Activated CD4-positive, alpha-beta T cell treated with anti-CD3 and anti-CD28 coated beads, Interleukin-2, amount 50 U/mL, for 4 hours (primary cell): ENCODE measurements at regions not wholly inside any gene's neighbourhood (a gene's known extent, or its start where the extent isn't known, plus 50 kb on each side); places are given as distances from the start of the nearest gene placed in this dataset.
"Not testable (repeated sequence)": the region's sequence is repeated elsewhere in the genome, so short reads cannot be mapped to it uniquely, and the experiment has no call there.

Experiments
- DNase-seq, 2 experiments: peaks; one replicate each; pipeline ENCODE4 v3.0.0-alpha.2; 2020

DNA sequence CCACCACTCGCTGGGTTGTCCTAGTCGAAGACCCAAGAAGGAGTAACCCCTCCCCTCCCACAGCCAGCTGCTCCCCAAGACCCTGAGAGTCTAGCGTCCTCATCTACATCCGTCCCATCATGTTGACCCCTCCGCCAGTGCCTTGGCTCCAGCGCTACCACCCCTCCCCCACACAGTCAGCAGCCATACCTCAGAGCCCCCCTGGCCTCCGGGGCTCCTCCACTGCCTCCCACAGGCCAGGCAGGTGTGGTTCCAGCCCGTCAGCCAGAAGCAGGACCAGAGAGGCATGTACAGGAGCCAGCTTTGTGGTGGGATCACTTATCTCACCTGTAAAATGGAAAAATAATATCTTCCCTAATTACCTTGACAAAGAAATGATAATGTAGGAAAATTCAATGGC lies 51.5 kb upstream of the PHF21B start:
- DNase-seq, result no peak

DNA sequence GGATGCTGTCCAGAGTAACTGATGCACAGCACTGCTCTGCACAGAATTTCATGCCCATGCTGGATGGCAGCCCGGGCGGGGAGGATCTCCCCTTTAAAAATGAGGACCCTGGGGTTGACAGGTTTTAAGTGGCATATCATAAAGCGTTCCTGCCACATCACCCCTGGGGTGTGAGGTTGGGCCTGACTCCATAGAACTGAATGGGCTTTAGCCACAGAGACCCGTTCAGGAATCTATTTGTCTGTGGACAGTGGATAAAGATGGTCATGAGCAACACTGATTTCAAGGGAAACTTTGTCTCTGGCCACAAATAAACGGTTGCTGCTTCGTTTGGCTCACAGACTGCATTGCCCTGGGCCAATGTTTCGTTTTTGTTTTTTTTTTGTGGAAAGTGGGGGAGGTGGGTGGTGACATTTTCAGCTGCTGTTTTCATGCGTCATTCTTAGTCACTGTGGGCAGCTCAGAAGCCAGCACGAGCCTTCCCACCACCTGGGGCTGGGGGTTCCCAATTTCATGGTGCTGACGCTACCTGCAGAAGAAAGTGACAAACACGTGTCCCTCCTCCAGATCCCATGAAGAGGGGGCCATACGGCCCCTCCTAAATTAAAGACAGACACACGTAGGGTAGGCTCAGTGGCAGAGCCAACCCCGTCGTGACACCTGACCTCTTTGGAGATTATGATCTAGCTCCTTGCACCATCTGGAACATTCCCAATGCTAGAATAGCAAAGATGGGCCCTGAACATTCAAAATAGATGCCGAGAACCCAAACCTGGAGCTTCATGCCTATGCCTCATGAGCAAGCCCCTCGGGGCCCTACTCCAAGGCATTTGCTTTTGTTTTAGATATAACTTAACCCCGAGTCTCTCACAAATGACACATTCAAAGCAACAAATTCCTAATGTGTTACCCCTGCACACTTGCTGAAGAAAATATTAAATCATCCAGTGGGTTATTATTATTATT lies 54.8 kb upstream of the PHF21B start:
- peak; percentile 9 to 13 for DNase-seq

DNA sequence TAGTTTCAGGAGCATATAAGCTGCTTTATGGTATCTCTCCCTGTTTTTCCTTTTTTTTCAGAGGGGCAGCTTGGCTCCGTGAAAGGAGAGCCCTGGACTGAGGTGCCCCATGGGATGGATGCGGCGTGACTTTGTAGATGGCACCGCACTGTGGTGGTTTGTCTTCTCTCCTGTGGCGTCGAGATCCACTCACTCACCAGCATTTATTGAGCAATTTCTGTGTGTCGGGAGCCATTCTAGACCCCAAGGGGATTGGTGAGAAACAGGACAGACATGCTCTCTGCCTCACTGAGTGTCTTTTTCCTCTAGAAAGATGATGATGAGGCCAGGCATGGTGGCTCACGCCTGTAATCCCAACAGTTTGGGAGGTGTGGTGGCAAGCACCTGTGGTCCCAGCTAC lies 55.9 kb upstream of the PHF21B start:
- DNase-seq, result no peak

DNA sequence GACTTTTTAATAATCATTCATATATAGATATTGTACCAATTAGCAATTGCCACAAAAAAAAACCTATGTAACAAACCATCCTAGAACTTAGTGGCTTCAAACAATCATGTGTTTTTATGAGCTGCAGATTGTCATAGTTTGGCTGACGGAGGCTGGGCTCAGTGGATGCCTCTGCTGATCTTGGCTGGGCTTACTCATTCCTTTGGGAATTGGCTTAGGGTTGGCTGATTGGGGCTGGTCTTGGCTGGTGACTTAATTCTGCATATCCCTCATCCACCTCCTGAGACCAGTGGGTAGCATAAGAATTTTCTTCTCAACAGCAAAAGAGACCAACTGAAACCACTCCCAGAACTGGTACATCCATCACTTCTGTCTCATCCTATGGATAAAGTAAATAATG lies 57.9 kb upstream of the PHF21B start:
- no peak for DNase-seq

DNA sequence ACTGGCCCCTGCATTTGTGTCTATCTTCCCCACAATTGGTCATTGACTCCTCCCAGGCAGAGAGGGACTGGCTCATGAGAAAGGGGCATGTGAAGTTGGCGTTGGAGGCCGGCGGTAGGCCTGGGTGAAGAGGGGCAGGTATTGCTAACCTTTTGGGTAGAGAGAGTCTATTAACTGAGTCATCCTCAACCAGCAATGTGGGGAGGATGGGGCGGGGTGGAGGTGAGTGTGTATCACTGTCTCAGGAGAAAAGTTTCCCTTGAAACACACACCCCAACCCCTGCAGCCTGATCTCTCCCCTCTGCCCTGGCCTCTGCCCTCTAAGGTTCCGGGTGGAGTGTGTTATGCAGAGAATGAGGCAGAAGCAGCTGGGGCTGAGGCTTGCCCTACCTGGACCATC lies 60.1 kb upstream of the PHF21B start:
- DNase-seq, result no peak

DNA sequence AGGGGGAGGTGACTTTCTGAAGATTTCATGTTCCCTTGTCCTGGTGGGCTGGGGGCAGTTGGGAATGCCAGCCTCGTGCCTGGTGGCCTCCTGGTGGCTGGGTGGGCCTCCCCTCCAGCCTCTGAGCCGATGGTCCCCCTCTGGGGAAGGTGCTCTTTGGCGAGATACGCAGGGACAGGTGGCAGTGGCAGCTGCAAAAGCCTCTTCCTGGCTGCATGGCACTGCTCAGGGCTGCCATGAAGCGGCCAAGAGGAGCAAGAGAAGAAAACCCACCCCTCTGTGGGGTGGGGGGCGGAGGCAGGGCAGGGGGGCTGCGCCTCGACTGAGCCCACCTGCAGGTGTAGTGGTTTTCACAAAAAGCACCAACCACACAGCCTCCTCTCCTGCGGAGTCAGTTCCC lies 61.8 kb upstream of the PHF21B start:
- no peak for DNase-seq

DNA sequence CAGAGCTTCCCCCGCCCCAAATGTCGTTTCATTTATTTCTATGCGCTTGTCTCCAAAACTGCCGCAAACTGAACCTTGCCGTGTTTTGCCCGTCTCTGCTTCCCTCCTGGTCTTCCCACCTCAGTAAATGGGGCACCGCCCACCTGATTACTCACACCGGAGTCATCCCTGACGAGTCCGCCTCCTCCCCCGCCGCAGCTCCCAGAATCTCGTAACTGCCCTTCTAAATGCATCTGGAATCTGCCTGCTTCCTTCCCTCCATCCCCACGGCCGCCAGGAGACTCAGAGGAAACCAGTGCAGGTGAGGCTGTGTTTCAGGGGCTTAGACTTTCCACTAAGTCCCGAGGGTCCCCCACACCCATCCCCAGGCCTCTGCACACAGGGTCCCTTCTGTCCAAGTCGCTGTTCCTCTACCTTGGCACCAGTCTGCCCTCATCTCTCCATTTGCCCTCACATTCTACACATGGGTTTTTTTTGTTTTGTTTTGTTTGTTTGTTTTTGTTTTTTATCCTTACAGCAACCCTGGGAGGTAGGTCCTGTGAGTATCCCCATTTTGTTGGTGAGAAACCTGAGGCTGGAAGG lies 62.6 kb upstream of the PHF21B start:
- DNase-seq, result no peak

DNA sequence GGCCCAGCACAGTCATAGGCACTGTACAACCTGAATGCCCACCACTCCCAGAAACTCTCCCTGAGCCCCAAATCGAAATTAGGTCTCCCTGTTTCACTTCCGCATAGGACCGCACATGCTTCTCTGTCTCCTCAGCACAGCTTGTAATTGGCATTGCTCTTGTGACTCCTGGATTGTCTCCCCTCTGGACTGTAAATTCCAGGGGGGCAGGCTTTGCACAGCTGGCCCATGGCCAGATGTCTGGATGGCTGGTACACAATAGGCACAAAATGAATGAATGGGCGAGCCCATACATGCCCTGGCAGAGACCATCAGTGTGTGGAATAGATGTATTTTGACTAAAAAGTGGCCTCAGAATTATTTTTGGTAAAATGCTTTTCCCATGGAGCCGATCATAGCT lies 63.3 kb upstream of the PHF21B start:
- no peak for DNase-seq

DNA sequence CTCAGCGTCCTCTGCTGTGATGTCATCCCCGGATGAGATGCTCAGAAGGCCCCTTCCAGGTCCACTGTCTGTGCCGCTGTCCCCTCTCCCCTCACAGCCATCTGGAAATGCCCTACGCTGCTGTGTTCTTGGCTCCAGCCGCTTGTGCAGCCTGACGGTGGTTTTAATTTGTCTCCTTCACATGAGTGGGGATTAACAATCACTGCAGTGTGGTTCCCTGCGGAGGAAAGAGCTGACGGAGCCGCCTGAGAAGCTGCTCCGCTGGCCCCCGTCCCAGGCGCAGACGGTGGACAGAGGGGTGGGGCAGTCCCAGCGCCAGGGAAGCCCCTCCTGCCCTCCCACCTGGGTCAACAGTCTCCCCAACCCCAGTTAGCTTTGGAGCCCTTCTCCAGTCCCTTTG lies 67.5 kb upstream of the PHF21B start:
- no peak for DNase-seq

DNA sequence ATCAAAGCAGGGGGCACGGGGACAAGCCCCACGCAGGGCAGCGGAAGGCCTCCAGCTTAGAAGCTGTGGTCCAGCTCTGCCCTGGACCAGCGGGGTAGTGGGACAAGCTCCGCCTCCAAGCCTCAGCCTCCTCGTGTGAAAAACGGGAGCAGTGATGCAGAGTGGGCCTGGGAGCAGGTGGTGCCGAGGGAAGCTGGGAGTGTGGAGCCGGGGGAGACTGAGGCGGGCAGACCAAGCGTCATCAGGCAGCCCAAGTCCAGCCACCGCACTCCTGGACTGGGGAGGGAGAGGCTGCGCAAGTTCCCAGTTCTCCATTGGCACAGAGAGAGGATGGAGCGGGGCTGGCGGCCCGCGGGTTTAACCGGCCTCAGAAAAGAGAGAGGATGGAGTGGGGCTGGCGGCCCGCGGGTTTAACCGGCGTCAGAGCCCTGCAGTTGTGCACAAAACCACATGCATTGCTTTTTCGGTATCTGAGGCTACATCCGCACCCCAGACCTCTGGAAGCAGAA lies 68.1 kb upstream of the PHF21B start:
- no peak for DNase-seq

DNA sequence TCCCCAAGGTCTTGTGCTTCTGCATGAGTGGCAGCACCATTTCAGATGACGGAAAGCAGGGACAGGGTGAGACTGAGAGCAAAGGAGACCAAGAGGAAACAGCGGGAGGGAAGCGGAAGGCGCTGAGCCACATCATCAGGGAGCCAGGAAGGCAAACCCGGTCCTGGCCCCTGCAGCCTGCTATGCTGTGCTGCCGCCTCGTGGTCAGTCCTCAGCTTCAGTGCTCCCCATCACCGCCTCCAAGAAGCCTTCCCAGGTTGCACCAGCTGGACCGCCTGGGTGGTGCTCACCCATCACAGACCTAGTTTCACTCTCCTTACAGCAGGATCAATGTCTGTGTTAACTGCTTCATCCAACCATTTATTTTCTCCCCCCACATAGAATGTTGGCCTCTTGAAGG lies 73.0 kb upstream of the PHF21B start:
- no peak for DNase-seq

DNA sequence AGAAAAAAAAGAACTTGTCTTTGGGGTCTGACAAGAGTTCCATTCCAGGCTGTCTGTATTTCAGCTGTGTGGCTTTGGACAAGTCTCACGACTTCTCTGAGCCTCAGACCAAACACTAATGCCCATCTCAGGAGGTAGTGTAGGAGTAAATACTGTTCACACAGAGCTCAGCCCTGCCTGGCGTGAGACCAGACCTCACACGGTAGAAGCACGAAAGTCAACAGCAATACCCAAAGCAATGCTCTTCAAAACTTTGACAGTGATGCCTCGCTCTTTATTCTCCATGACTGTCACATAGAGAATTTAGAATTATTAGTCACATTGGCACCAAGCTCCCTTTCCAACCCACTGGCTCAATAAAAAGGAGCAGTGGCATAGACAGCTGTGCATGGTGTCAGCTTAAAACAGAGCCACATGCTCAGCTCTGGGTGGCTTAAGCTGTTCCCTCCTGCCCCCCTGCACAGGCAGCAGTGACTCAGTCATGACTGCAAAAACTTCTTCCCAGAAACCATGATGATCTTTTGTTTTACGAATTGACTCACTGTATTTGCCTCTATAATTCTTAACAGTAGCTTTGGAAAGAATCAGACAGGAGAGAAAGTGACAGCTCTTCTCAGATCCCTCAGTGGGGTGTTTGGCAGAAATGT lies 74.0 kb upstream of the PHF21B start:
- no peak for DNase-seq

DNA sequence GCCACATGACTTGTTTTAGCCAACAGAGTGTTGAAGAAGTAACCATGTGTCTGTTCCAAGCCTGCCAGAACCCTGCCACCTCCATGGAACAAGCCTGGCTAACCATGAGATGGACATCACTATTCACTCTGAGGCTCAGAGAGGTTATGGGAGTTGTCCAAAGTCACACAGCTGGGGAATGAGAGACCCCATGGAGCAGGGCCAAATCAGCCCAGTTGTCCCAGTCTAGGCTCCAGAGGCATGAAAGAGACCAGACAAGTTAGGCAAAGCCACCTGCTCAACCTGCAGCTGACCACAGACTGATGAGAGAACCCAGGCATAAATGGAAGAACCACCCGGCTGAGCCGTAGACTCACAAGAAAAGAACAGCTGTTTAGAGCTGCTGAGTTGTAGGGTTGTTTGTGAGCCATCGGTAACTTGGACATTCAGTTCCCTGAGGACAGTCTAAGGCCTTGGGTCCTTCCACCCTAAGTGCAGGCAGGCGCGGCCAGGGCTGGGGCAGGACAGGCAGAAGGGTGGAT lies 74.7 kb upstream of the PHF21B start:
- DNase-seq, result no peak

DNA sequence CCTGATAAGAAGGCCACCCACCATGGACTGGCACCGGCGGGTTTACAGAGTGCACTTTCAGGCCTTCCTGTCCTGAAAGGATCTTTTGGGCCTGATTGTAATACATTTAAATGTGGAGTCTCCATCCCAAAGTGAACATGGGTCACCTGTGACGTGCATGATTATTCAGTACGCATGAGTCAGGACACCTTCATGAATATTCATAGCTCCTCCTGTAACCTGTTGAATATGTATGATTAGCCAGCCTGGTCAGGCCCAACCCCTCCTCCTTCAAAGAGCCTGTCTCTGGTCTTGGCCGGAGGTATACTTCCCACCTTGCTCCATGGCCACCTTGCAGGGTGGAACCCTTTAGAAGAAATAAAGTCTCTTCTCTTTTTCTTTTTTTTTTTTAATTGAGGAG lies 75.9 kb upstream of the NUP50 start:
- DNase-seq, result no peak

DNA sequence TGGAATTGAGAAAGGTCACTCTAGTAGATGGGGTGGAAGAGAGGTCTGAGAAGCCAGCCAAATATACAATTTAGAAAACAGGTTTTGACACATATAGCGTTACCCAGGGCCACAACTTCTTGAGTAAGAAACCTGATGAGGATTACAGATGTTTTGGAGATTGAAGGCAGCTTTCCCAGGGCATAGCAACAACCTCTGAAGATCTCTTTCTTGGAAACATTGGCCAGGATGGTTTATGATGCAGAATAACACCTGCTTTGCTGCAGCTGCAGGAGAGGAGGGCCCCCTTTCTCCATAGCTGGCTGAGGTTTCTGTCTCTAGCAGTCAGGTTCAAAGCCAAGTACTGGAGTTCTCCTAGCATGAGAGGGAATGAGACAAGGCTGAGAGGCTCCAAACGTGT lies 75.1 kb upstream of the NUP50 start:
- no peak for DNase-seq

DNA sequence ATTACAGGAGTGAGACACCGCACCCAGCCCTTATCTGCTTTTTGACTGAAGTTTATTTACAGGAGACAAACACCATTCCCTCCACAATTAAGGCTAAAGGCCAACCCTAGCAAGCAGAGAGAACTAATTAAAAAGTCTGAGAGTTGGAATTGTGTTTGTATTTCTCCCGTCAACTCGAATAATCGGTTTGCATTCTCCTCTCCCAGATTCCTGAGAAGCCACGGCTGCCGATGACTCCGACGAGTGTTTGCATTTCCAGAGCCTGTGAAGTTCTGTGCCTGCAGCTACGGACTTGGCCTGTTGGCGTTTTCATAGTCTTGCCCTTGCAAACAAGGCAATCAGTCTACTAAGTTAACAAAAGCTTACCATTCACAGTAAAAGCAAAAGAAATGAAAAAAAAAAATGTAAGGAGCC lies 73.2 kb upstream of the NUP50 start:
- no peak for DNase-seq

DNA sequence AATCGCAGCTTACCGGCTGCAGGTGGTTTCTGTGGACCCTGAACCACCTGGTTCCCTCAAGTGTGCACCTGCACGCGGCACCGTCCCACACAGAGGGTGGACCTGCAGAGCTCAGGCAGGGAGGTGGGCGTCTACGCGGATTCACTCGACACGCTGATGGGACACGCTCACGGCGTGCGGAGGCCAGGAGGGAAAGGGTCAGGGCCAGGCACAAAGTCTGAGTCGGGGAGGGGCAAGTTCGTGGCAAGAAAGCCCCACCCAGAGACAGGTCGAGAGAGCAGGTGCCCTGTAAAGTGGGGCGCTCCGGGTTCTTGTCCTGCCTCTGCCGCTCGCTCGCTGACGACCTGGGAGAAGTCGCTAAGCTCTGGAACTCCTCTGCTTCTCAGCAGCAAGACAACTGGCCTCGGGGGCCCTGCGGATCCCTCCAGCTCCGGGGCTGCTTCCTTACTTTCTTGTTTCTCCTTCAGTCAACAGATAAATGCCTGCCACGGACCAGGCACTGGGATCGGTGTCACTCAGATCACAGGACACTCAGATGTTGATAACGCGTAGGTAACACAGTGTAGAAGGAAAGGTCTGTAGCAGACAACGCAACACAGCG lies 72.4 kb upstream of the NUP50 start:
- DNase-seq, result no peak

DNA sequence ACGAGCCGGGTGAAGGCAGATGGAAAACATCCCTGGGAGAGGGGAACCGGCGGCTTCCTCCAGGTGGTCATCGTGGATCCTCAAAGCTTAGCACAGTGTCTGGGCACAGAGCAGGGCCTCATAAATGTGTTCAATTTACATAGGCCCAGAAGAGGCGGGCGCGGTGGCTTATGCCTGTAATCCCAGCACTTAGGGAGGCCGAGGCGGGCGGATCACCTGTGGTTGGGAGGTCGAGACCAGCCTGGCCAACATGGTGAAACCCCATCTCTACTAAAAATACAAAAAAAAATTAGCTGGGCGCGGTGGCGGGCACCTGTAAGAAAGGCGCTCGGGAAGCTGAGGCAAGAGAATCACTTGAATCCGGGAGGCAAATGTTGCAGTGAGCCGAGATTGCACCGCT lies 71.8 kb upstream of the NUP50 start:
- DNase-seq, result not testable (repeated sequence)

DNA sequence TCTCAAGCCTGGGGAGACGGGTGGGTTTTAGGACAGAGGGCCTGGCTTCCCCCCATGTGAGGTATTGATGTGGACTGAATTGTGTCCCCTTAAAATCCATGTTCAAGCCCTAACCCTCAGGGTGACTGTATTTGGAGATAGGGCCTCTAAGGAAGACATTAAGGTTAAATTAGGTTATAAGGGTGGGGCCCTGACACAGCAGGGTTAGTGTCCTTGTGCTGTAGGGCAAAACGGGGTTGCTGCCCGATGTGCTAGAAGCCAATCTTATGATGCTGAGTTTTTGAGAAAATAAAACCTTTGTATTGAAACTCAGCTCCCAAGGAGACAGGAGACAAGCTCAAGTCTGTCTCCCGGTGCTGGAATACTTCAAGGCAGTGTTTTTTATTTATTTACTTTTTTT lies 71.1 kb upstream of the NUP50 start:
- no peak for DNase-seq

DNA sequence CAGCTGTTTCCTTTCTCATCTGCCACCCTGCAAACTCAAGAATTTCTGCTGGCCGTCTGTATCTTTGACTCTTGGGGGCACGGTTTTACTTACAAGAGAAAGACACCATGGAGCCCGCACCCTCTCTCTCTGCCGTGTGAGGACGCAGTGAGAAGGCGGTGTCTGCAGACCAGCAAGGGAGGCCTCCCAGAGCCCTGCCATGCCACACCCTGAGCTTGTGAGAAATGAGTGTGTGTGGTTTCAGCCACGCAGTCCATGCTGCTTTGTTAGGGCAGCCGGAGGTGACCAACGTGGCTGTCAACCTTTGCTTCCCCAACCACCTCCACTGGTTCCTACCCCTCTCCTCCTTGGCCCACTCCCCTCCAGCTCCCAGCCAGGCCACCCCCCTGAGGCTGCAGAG lies 70.1 kb upstream of the NUP50 start:
- no peak for DNase-seq

DNA sequence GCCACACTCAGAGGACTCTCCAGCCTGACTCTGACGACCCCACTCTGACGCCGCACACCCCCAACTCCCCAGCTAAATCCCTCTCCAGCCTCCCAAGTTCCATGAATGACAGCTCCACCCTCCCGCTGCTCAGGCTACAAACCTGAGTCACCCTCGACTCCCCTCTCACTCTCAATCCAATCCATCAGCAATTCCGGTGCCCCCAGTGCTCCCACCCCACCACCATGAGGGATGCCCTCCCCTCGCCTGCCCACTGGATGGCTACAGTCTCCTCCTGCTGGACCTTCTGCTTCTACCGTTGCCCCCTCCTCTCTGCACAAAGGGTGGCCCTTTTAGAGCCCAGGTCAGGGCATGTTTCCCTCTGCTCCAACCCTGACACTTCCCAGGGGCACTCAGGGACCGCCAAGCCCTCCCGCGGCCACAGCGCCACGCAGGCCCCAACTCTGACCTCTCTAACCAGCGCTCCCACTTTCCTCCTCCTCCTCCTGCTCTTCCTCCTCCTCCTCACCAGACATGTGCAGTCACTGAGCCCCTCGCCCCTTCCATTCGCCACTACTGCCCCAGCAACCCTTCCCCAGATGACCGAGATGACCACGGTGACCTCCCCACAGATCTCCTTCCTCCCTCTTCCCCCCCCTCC lies 69.5 kb upstream of the NUP50 start:
- DNase-seq, result no peak

DNA sequence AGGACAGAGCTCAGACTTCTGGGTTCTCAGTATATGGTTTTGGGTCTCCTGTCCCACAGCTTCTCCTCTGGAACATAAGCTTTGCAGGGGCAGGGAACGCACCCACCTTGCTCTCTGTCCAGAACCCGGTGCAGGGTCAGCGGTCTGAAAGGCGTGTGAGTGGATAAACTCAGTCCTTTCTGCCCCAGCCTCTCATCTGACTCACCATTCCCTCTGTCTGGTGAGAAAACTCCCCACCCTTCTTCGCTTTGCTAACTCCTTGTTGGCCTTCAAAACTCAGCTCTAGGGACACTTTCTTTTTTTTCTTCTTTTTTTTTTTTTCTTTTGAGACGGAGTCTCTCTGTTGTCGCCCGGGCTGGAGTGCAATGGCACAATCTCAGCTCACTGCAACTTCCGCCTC lies 68.9 kb upstream of the NUP50 start:
- no peak for DNase-seq
